ENCODE measurements at regions not wholly inside any gene's neighbourhood (a gene's known extent, or its start where the extent isn't known, plus 50 kb on each side); places are given as distances from the start of the nearest gene placed in this dataset.

DNA sequence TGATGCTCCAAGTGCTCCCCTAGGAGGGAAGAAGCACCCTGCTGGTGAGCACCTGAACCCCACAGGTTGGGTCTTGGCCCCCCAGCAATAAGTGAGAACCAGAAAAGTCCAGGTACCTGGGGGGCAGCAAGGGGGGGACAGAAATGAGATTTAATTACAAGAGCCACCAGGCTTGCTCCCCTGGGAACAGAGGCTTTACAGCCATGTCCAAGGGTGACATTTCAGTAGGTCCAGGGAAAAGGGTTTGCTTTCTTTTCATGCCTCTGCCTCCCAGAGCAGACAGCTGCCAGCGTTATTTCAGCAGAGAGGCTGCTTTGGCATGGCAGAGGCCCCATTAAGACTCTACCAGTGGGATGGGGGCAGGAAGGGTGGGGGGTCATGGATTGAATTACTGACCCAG lies 437.7 kb downstream of the BUD13 start:
- no peak for TF ChIP-seq POLR2A (IDR thresholded peaks at IDR 0.05; ENCODE audit: low read length)
- TF ChIP-seq GATA1 (IDR thresholded peaks at IDR 0.05; ENCODE audit: low read depth, low read length): no peak

All from erythroblast (primary cell).